CD4-positive, alpha-beta T cell (primary cell): ENCODE measurements at regions not wholly inside any gene's neighbourhood (a gene's known extent, or its start where the extent isn't known, plus 50 kb on each side); places are given as distances from the start of the nearest gene placed in this dataset.

ENCODE experiments used
- ATAC-seq: fragments of 200-7000 bp; cut with Tn5 transposase; one replicate; pipeline ENCODE4 v1.10.0; 2022; ENCODE audit warnings: mild to moderate bottlenecking; ENCODE audit not compliant: poor library complexity
- CTCF ChIA-PET: fragments of 350-600 bp; sonication (Branson Sonifier 250); formaldehyde crosslinking; loops from one replicate; lab custom pipeline; 2021; ENCODE audit warnings: antibody characterized with exemption, inconsistent platforms; lab: Charles Lee
- POLR2A ChIA-PET: fragments of 350-600 bp; sonication (Branson Sonifier 250); formaldehyde crosslinking; loops from one replicate; lab custom pipeline; 2021; ENCODE audit warnings: antibody characterized with exemption, inconsistent platforms; lab: Charles Lee
- DNase-seq, 14 experiments: peaks; one replicate each; pipeline ENCODE4 v3.0.0-alpha.2; 2013 to 2020; ENCODE audit warnings: mixed read lengths in 2 of 14
- H3K27ac ChIP-seq, 2 donors: one replicate each; pipeline versions ENCODE4 v1.5.1 to v1.7.0; 2013; ENCODE audit warnings: low read length in 2 of 2, low read depth in 1 of 2, mild to moderate bottlenecking in 1 of 2
- H3K27me3 ChIP-seq, 2 experiments: 1 replicate in 1 of 2; 2 replicates in 1 of 2; pipeline versions ENCODE4 v1.6.1 to v1.7.0; 2013; ENCODE audit warnings: low read length in 2 of 2, control low read depth in 1 of 2, mild to moderate bottlenecking in 1 of 2, moderate library complexity in 1 of 2; ENCODE audit not compliant: insufficient read depth in 2 of 2, control insufficient read depth in 1 of 2
- H3K36me3 ChIP-seq: one replicate; pipeline ENCODE4 v1.6.1; 2013; ENCODE audit warnings: low read length, control low read depth; ENCODE audit not compliant: insufficient read depth
- H3K4me1 ChIP-seq: one replicate; pipeline ENCODE4 v1.6.1; 2013; ENCODE audit warnings: low read length, control low read depth; ENCODE audit not compliant: insufficient read depth
- H3K4me3 ChIP-seq: one replicate; pipeline ENCODE4 v1.5.1; 2013; ENCODE audit warnings: mild to moderate bottlenecking, low read length, moderate library complexity
- H3K9me3 ChIP-seq, 2 experiments: 1 replicate in 1 of 2; 2 replicates in 1 of 2; pipeline versions ENCODE4 v1.6.1 to v1.7.0; 2013; ENCODE audit warnings: low read length in 2 of 2, mild to moderate bottlenecking in 2 of 2, control low read depth in 1 of 2, moderate library complexity in 1 of 2; ENCODE audit not compliant: control insufficient read depth in 1 of 2, insufficient read depth in 1 of 2
- H3K27ac Mint-ChIP-seq: one replicate; pipeline ENCODE4 v1.8.0; 2020; ENCODE audit warnings: mixed read lengths
- H3K27me3 Mint-ChIP-seq: one replicate; pipeline ENCODE4 v1.8.0; 2021; ENCODE audit warnings: mixed read lengths
- H3K36me3 Mint-ChIP-seq: one replicate; pipeline ENCODE4 v1.8.0; 2021; ENCODE audit warnings: low read depth, mixed read lengths
- H3K4me1 Mint-ChIP-seq: one replicate; pipeline ENCODE4 v1.8.0; 2021; ENCODE audit warnings: low read depth, mixed read lengths
- H3K4me3 Mint-ChIP-seq: one replicate; pipeline ENCODE4 v1.8.0; 2020; ENCODE audit warnings: mild to moderate bottlenecking, mixed read lengths
- H3K9me3 Mint-ChIP-seq: one replicate; pipeline ENCODE4 v1.8.0; 2020; ENCODE audit warnings: mixed read lengths
- intact Hi-C, 2 experiments: fragments of 100-400 bp; cut with DNase I in 1 of 2; cut with micrococcal nuclease in 1 of 2; formaldehyde crosslinking; loops; one replicate each; pipeline versions ENCODE4 v1.15.1 to v1.9.0; 2023 to 2025; cut with DNase I, micrococcal nuclease
- TF ChIP-seq, protein P1 (sequence below): fragments of 200-600 bp; IDR thresholded peaks from one replicate; pipeline ENCODE4 v1.8.0; 2022; ENCODE audit warnings: antibody characterized with exemption, mild to moderate bottlenecking

GRCh38 chr18:60471652-60472051 lies 99.1 kb upstream of the MC4R start:
- Histone ChIP-seq H3K27ac (no peak overlapping the region), H3K4me1 (no peaks in the 10 kb centered on the region), H3K9me3 (no peaks in the 10 kb centered on the region), H3K27me3 (no peaks in the 10 kb centered on the region), H3K4me3 (no peak overlapping the region), H3K36me3 (no peaks in the 10 kb centered on the region)
- Mint-ChIP-seq H3K4me3 (no peak overlapping the region), H3K27me3 (no peaks in the 10 kb centered on the region), H3K9me3 (no peaks in the 10 kb centered on the region), H3K36me3 (no peaks in the 10 kb centered on the region), H3K27ac (no peak overlapping the region), H3K4me1 (no peaks in the 10 kb centered on the region)
- DNase-seq, result no peak
- TF ChIP-seq, protein P1, sequence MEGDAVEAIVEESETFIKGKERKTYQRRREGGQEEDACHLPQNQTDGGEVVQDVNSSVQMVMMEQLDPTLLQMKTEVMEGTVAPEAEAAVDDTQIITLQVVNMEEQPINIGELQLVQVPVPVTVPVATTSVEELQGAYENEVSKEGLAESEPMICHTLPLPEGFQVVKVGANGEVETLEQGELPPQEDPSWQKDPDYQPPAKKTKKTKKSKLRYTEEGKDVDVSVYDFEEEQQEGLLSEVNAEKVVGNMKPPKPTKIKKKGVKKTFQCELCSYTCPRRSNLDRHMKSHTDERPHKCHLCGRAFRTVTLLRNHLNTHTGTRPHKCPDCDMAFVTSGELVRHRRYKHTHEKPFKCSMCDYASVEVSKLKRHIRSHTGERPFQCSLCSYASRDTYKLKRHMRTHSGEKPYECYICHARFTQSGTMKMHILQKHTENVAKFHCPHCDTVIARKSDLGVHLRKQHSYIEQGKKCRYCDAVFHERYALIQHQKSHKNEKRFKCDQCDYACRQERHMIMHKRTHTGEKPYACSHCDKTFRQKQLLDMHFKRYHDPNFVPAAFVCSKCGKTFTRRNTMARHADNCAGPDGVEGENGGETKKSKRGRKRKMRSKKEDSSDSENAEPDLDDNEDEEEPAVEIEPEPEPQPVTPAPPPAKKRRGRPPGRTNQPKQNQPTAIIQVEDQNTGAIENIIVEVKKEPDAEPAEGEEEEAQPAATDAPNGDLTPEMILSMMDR, result no peak
- intact Hi-C loops, result no loop called here
- CTCF ChIA-PET, result no interaction called here
- no peak for ATAC-seq
- POLR2A ChIA-PET, result no interaction called here

DNA sequence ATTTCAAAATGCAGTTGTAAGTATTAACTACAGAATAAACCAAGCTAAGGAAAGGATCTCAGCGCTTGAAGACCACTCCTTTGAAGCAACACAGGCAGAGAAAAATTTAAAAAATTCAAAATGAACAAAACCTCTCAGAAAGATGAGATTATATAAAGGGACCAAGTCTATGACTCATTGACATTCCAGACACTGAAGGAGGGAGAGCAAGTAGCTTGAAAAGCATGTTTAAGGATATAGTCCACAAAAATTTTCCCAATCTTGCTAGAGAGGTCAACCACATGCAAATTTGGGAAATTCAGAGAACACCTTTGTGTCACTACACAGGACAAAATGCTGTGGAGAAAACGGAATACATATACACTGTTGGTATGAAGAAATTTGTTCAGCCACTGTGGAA lies 112.6 kb upstream of the MC4R start:
- TF ChIP-seq, protein P1, result no peak
- POLR2A ChIA-PET, result no interaction called here
- intact Hi-C loops, result no loop called here
- no peaks in the 10 kb centered on the region for H3K36me3 ChIP-seq
- CTCF ChIA-PET, result no interaction called here
- H3K4me3 ChIP-seq, result no peak overlapping the region
- Mint-ChIP-seq H3K4me1 (no peaks in the 10 kb centered on the region), H3K27ac (no peak overlapping the region), H3K36me3 (no peaks in the 10 kb centered on the region), H3K9me3 (peaks cover 4% of the 10 kb centered on the region), H3K4me3 (no peak overlapping the region), H3K27me3 (no peaks in the 10 kb centered on the region)
- no peaks in the 10 kb centered on the region for H3K9me3 ChIP-seq
- no peak for DNase-seq
- H3K27me3 ChIP-seq, result no peaks in the 10 kb centered on the region
- no peaks in the 10 kb centered on the region for H3K4me1 ChIP-seq
- H3K27ac ChIP-seq, result no peak overlapping the region
- no peak for ATAC-seq

- TF ChIP-seq, protein P1, result no peak
- Histone ChIP-seq H3K36me3 (no peaks in the 10 kb centered on the region), H3K27me3 (no peaks in the 10 kb centered on the region), H3K27ac (no peak overlapping the region), H3K9me3 (no peaks in the 10 kb centered on the region), H3K4me3 (no peak overlapping the region), H3K4me1 (no peaks in the 10 kb centered on the region)
- ATAC-seq (no peak), DNase-seq (no peak)
- H3K27me3 Mint-ChIP-seq, result no peaks in the 10 kb centered on the region
- H3K27ac Mint-ChIP-seq, result no peak overlapping the region
- peaks cover 4% of the 10 kb centered on the region for H3K9me3 Mint-ChIP-seq
- POLR2A ChIA-PET, result no interaction called here
- no peaks in the 10 kb centered on the region for H3K4me1 Mint-ChIP-seq
- H3K4me3 Mint-ChIP-seq, result no peak overlapping the region
- CTCF ChIA-PET, result no interaction called here
- intact Hi-C loops, result no loop called here
- H3K36me3 Mint-ChIP-seq, result no peaks in the 10 kb centered on the region
Measured at GRCh38 chr18:60493066-60493465, 120.5 kb upstream of the MC4R start.
